Mesothelial cell of epicardium (in vitro differentiated cells): ENCODE measurements at regions not wholly inside any gene's neighbourhood (a gene's known extent, or its start where the extent isn't known, plus 50 kb on each side); places are given as distances from the start of the nearest gene placed in this dataset.

Experiments used
- DNase-seq, 2 experiments: peaks; one replicate each; pipeline ENCODE4 v3.0.0; 2021; ENCODE audit warnings: low spot score in 2 of 2; ENCODE audit not compliant: unreplicated experiment in 2 of 2
- H3K27ac Mint-ChIP-seq: 2 replicates; pipeline ENCODE4 v1.8.0; 2021; ENCODE audit warnings: mixed read lengths
- H3K27me3 Mint-ChIP-seq: 2 replicates; pipeline ENCODE4 v1.8.0; 2021; ENCODE audit warnings: low read depth, mixed read lengths
- H3K36me3 Mint-ChIP-seq: 2 replicates; pipeline ENCODE4 v1.8.0; 2021; ENCODE audit warnings: mixed read lengths
- H3K4me1 Mint-ChIP-seq: 2 replicates; pipeline ENCODE4 v1.8.0; 2021; ENCODE audit warnings: mixed read lengths
- H3K4me3 Mint-ChIP-seq: 2 replicates; pipeline ENCODE4 v1.8.0; 2021; ENCODE audit warnings: mild to moderate bottlenecking, moderate library complexity, mixed read lengths
- H3K9me3 Mint-ChIP-seq: 2 replicates; pipeline ENCODE4 v1.8.0; 2021; ENCODE audit warnings: mixed read lengths
- TF ChIP-seq, protein P1 (sequence below): fragments of 200-600 bp; sonication (generic); IDR thresholded peaks from one replicate; pipeline ENCODE4 v1.5.0; 2021; ENCODE audit warnings: antibody characterized with exemption; ENCODE audit not compliant: unreplicated experiment

- TF ChIP-seq, protein P1, sequence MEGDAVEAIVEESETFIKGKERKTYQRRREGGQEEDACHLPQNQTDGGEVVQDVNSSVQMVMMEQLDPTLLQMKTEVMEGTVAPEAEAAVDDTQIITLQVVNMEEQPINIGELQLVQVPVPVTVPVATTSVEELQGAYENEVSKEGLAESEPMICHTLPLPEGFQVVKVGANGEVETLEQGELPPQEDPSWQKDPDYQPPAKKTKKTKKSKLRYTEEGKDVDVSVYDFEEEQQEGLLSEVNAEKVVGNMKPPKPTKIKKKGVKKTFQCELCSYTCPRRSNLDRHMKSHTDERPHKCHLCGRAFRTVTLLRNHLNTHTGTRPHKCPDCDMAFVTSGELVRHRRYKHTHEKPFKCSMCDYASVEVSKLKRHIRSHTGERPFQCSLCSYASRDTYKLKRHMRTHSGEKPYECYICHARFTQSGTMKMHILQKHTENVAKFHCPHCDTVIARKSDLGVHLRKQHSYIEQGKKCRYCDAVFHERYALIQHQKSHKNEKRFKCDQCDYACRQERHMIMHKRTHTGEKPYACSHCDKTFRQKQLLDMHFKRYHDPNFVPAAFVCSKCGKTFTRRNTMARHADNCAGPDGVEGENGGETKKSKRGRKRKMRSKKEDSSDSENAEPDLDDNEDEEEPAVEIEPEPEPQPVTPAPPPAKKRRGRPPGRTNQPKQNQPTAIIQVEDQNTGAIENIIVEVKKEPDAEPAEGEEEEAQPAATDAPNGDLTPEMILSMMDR = no peak
- H3K27ac Mint-ChIP-seq = no peak overlapping the region
- DNase-seq = no peak
- H3K4me1 Mint-ChIP-seq = no peaks in the 10 kb centered on the region
- no peak overlapping the region for H3K4me3 Mint-ChIP-seq
- H3K27me3 Mint-ChIP-seq = no peaks in the 10 kb centered on the region
- no peaks in the 10 kb centered on the region for H3K36me3 Mint-ChIP-seq
- peaks cover 5% of the 10 kb centered on the region for H3K9me3 Mint-ChIP-seq
Measured at GRCh38 chr1:188463919-188464318, 1635.2 kb downstream of the PLA2G4A start.

DNA sequence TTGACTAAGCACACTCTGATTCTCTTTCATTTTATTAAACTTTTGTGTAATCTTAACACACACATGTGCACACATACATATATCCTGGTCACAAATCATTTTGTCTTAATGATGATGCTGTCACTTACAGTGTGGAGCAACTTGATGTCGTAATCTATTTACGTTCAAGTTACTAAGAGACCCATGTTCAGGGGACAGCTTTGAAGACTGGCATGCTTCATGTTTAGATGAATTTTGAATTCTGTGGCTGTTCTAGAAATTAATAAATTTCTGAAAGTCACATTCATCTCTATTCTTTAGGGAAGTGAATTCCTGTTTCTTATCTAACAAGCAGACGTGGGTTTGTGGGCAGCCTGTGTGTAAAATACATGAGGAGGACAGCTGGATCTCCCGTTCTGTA, 1637.8 kb downstream of the PLA2G4A start:
- H3K4me1 Mint-ChIP-seq = no peaks in the 10 kb centered on the region
- no peak overlapping the region for H3K27ac Mint-ChIP-seq
- no peak overlapping the region for H3K4me3 Mint-ChIP-seq
- H3K9me3 Mint-ChIP-seq = peaks cover 4% of the 10 kb centered on the region
- DNase-seq = no peak
- TF ChIP-seq, protein P1 = no peak
- no peaks in the 10 kb centered on the region for H3K36me3 Mint-ChIP-seq
- H3K27me3 Mint-ChIP-seq = no peaks in the 10 kb centered on the region

DNA sequence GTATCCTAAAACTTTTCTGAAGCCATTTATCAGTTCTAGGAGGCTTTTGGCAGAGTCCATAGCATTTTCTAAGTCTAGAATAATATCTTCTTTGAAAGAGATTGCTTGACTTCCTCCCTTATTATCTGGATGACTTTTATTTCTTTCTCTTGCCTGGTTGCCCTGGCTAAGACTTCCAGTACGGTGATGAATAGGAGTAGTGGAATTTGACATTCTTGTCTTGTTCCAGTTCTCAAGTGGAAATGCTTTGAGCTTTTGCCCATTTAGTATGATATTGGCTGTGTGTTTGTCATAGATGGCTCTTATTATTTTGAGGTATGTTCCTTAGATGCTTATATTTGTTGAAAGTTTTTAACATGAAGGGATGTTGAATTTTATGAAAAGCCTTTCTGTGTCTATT, 1647.9 kb downstream of the PLA2G4A start:
- Mint-ChIP-seq H3K4me1 (no peaks in the 10 kb centered on the region), H3K4me3 (no peak overlapping the region), H3K27me3 (no peaks in the 10 kb centered on the region), H3K27ac (no peak overlapping the region), H3K9me3 (peaks cover 1% of the 10 kb centered on the region), H3K36me3 (no peaks in the 10 kb centered on the region)
- DNase-seq = no peak
- TF ChIP-seq, protein P1 = no peak

GRCh38 chr1:188489336-188490112, 1660.8 kb downstream of the PLA2G4A start:
- Mint-ChIP-seq H3K4me3 (no peak overlapping the region), H3K27ac (no peak overlapping the region), H3K9me3 (no peaks in the 10 kb centered on the region), H3K27me3 (no peaks in the 10 kb centered on the region), H3K36me3 (no peaks in the 10 kb centered on the region), H3K4me1 (peaks cover 3% of the 10 kb centered on the region)
- DNase-seq = no peak
- TF ChIP-seq, protein P1 = no peak

DNA sequence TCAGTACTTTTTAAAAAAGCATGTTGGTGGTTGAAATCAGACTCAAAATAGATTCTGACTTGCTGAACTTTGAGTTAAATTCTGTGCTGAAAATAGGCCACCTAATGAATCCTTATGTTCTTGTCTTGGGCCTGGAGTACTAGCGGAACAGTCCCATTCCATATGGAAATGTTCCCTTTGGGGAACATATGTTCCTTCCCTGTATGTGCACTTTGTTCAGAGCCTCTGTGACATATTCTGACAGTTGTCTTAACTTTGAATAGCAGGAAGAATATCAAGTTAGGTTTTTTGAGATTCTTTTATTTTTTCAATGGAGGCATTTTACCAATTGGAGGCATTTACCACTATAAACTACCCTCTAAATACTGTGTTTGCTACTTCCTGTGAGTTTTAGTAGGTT, 1667.8 kb downstream of the PLA2G4A start:
- no peak for DNase-seq
- H3K9me3 Mint-ChIP-seq = peaks cover 14% of the 10 kb centered on the region
- no peaks in the 10 kb centered on the region for H3K27me3 Mint-ChIP-seq
- no peaks in the 10 kb centered on the region for H3K4me1 Mint-ChIP-seq
- TF ChIP-seq, protein P1 = no peak
- no peak overlapping the region for H3K4me3 Mint-ChIP-seq
- no peak overlapping the region for H3K27ac Mint-ChIP-seq
- no peaks in the 10 kb centered on the region for H3K36me3 Mint-ChIP-seq
